SK-N-MC (cell line): ENCODE measurements at regions not wholly inside any gene's neighbourhood (a gene's known extent, or its start where the extent isn't known, plus 50 kb on each side); places are given as distances from the start of the nearest gene placed in this dataset.

Experiments
- EZH2 ChIP-seq: fragments of 200-600 bp; sonication (generic); IDR thresholded peaks from one replicate; pipeline ENCODE4 v1.6.1; 2017; ENCODE audit warnings: antibody characterized with exemption
- POLR2AphosphoS5 ChIP-seq: IDR thresholded peaks from 2 replicates; pipeline ENCODE4 v1.6.1; 2012; ENCODE audit warnings: mild to moderate bottlenecking, low read depth, low read length, borderline replicate concordance

GRCh38 chr10:22479419-22479818 is 134.1 kb downstream of the SPAG6 start:
- TF ChIP-seq POLR2AphosphoS5 (no peak), EZH2 (no peak)
